Pancreas (tissue), 10 donors: ENCODE measurements at regions not wholly inside any gene's neighbourhood (a gene's known extent, or its start where the extent isn't known, plus 50 kb on each side); places are given as distances from the start of the nearest gene placed in this dataset.

Source experiments
- ATAC-seq, 4 donors: fragments of 200-7000 bp; cut with Tn5 transposase; one replicate each; pipeline versions ENCODE4 v1.8.0 to v1.9.1; 2020; ENCODE audit warnings: mild to moderate bottlenecking in 4 of 4, moderate library complexity in 4 of 4
- DNase-seq, 6 donors: peaks; one replicate each; pipeline ENCODE4 v3.0.0-alpha.2; 2020
- FAIRE-seq: peaks from 2 replicates; lab custom pipeline; 2012; peaks lifted over from hg19 to GRCh38; lab: Jason Lieb, UNC
- H3K27ac ChIP-seq, 4 donors: fragments of 200-600 bp; sonication (generic); 1 replicate in 3 of 4; 2 replicates in 1 of 4; pipeline versions ENCODE4 v1.5.0 to v1.8.0; 2020
- H3K27me3 ChIP-seq, 4 donors: fragments of 200-600 bp; one replicate each; pipeline ENCODE4 v1.8.0; 2021
- H3K36me3 ChIP-seq, 3 donors: fragments of 200-600 bp; sonication (generic) in 1 of 3; one replicate each; pipeline versions ENCODE4 v1.5.0 to v1.8.0; 2020 to 2021
- H3K4me1 ChIP-seq, 3 donors: fragments of 200-600 bp; one replicate each; pipeline ENCODE4 v1.8.0; 2021
- H3K4me3 ChIP-seq, 4 donors: fragments of 200-600 bp; sonication (generic) in 2 of 4; one replicate each; pipeline versions ENCODE4 v1.5.0 to v1.8.0; 2020 to 2021
- H3K9me3 ChIP-seq, 4 donors: fragments of 200-600 bp; one replicate each; pipeline ENCODE4 v1.8.0; 2021
- CTCF ChIP-seq, 4 donors: fragments of 200-600 bp; sonication (generic) in 3 of 4; IDR thresholded peaks; one replicate each; pipeline versions ENCODE4 v1.5.0 to v1.8.0; 2021; ENCODE audit warnings: antibody characterized with exemption in 4 of 4
- WGBS, 2 donors: extraction: QIAGEN DNeasy Blood & Tissue Kit; methylation state at CpG; one replicate each; pipeline ENCODE4 v1.1.7; 2013; 5-methylcytosine and 5-hydroxymethylcytosine counted together
- intact Hi-C, 3 donors: fragments of 100-400 bp; cut with DNase I; formaldehyde crosslinking; loops; one replicate each; pipeline versions ENCODE4 v1.11.1 to v1.14.2; 2022
- donor health status: healthy with polysubstance abuse.
- donor health status: DM: no; HTN: no; CAD: no; lungs with moderate emphysema.
- donor health status: DM: no; HTN: no; CAD: no.
- donor health status: control.
- donor health status: control.
- donor health status: Bipolar disorder and iron deficiency.
- donor health status: DM: yes; HTN: yes; CAD: no.
- donor health status: DM: no; HTN: no; CAD: no.
- donor health status: DM: no; HTN: no; CAD: no.
- donor health status: DM: yes; HTN: yes; CAD: no.

GRCh38 chr5:104375345-104375744, 812.8 kb upstream of the NUDT12 start:
- 15 to 37% methylated on average over 1 of the region's 1 CpG for WGBS, 2 donors
- Histone ChIP-seq H3K4me1 (no peaks in the 10 kb centered on the region), H3K9me3 (no peaks in the 10 kb centered on the region), H3K4me3 (no peak overlapping the region), H3K27ac (no peak overlapping the region), H3K27me3 (no peaks in the 10 kb centered on the region), H3K36me3 (no peaks in the 10 kb centered on the region)
- ATAC-seq (no peak), FAIRE-seq (no peak), DNase-seq (no peak)
- intact Hi-C loops: no loop called here
- no peak for TF ChIP-seq CTCF (IDR thresholded peaks at IDR 0.05)

- no peak for FAIRE-seq
- H3K27me3 ChIP-seq: no peaks in the 10 kb centered on the region
Observed at GRCh38 chr5:104372796-104373195, 810.2 kb upstream of the NUDT12 start.

GRCh38 chr5:104372376-104372775, 809.8 kb upstream of the NUDT12 start:
- no peaks in the 10 kb centered on the region for H3K4me1 ChIP-seq
- H3K4me3 ChIP-seq: no peak overlapping the region
- ATAC-seq (no peak), DNase-seq (no peak), FAIRE-seq (no peak)
- no peak overlapping the region for H3K27ac ChIP-seq
- no peak for TF ChIP-seq CTCF (IDR thresholded peaks at IDR 0.05)
- WGBS, 2 donors: 79 to 88% methylated on average over 10 of the region's 10 CpGs
- no peaks in the 10 kb centered on the region for H3K36me3 ChIP-seq
- no peaks in the 10 kb centered on the region for H3K9me3 ChIP-seq
- no peaks in the 10 kb centered on the region for H3K27me3 ChIP-seq
- intact Hi-C loops: no loop called here

More at GRCh38 chr5:104372796-104373195, 810.2 kb upstream of the NUDT12 start:
- ATAC-seq (no peak), DNase-seq (no peak)
- Histone ChIP-seq H3K9me3 (no peaks in the 10 kb centered on the region), H3K4me3 (no peak overlapping the region), H3K36me3 (no peaks in the 10 kb centered on the region), H3K4me1 (no peaks in the 10 kb centered on the region), H3K27ac (no peak overlapping the region)
- 16 to 24% methylated on average over 2 of the region's 2 CpGs for whole genome bisulfite sequencing, 2 donors
- intact Hi-C loops: no loop called here
- TF ChIP-seq CTCF (IDR thresholded peaks at IDR 0.05): no peak

- H3K4me1 ChIP-seq: no peaks in the 10 kb centered on the region
- WGBS, 2 donors: 23 to 33% methylated on average over 1 of the region's 1 CpG
- no peak for TF ChIP-seq CTCF (IDR thresholded peaks at IDR 0.05)
- no peak for FAIRE-seq
- no peaks in the 10 kb centered on the region for H3K27me3 ChIP-seq
- no peaks in the 10 kb centered on the region for H3K9me3 ChIP-seq
- no peak overlapping the region for H3K4me3 ChIP-seq
- H3K36me3 ChIP-seq: no peaks in the 10 kb centered on the region
- no peak for ATAC-seq
- no peak overlapping the region for H3K27ac ChIP-seq
- intact Hi-C loops: no loop called here
- no peak for DNase-seq
Observed at GRCh38 chr5:104370523-104370922, 807.9 kb upstream of the NUDT12 start.

GRCh38 chr5:104367978-104368377, 805.4 kb upstream of the NUDT12 start:
- Histone ChIP-seq H3K4me3 (no peak overlapping the region), H3K27me3 (no peaks in the 10 kb centered on the region), H3K36me3 (no peaks in the 10 kb centered on the region), H3K27ac (no peak overlapping the region), H3K9me3 (no peaks in the 10 kb centered on the region), H3K4me1 (no peaks in the 10 kb centered on the region)
- no peak for TF ChIP-seq CTCF (IDR thresholded peaks at IDR 0.05)
- no peak for ATAC-seq
- intact Hi-C loops: no loop called here
- no peak for DNase-seq
- no peak for FAIRE-seq
